Stimulated activated naive CD8-positive, alpha-beta T cell treated with anti-CD3 and anti-CD28 coated beads, Interleukin-15, Interleukin-2, amounts not matched to agents 100 ng/mL and 50 ng/mL, for 24 hours (primary cell): ENCODE measurements at regions not wholly inside any gene's neighbourhood (a gene's known extent, or its start where the extent isn't known, plus 50 kb on each side); places are given as distances from the start of the nearest gene placed in this dataset.
A peak's percentile ranks its signal among the peaks of the same experiment; 100 is the strongest.
"Not testable (repeated sequence)": the region's sequence is repeated elsewhere in the genome, so short reads cannot be mapped to it uniquely, and the experiment has no call there.

Experiments
- H3K27ac Mint-ChIP-seq: one replicate; pipeline ENCODE4 v1.8.0; 2021; ENCODE audit warnings: mild to moderate bottlenecking, mixed read lengths
- H3K27me3 Mint-ChIP-seq: one replicate; pipeline ENCODE4 v1.8.0; 2021; ENCODE audit warnings: mixed read lengths
- H3K36me3 Mint-ChIP-seq: one replicate; pipeline ENCODE4 v1.8.0; 2021; ENCODE audit warnings: low read depth, mixed read lengths
- H3K4me1 Mint-ChIP-seq: one replicate; pipeline ENCODE4 v1.8.0; 2021; ENCODE audit warnings: low read depth, mixed read lengths
- H3K4me3 Mint-ChIP-seq: one replicate; pipeline ENCODE4 v1.8.0; 2021; ENCODE audit warnings: mild to moderate bottlenecking, mixed read lengths
- H3K9me3 Mint-ChIP-seq: one replicate; pipeline ENCODE4 v1.8.0; 2021; ENCODE audit warnings: mixed read lengths

DNA sequence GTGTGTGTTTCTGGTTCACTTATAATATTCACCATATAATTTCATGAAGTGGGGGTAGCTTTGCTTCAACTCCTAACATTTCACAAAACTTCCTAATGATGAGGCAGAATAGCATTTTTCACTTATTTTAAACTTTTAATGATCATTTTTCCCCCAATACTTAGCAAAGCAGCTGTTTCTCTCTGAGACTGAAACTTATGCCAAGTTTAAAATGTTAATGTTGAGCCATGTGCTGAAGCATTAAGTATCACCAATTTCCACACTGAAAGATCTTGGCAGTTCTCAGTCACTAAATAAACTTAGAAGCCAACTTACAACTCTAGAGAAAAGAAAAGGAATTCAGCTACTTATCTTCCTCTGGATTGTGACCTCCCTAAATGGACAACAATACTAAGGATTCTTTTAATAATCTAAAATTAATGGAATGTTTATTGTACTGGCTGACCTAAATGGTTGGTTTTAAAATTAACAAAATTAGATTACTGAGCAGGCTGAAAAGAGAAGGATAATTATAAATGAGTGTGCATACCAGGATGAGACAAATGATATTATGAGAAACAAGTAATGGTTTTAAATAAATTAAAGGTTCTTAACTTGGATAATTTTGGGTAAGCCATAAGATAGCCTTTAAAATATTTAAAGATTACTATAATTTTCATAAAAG, 1429.4 kb upstream of the ADGRL3 start:
- no peak overlapping the region for H3K4me3 Mint-ChIP-seq
- peaks cover 3% of the 10 kb centered on the region for H3K9me3 Mint-ChIP-seq
- H3K36me3 Mint-ChIP-seq, result no peaks in the 10 kb centered on the region
- H3K27ac Mint-ChIP-seq, result no peak overlapping the region
- H3K27me3 Mint-ChIP-seq, result no peaks in the 10 kb centered on the region
- no peaks in the 10 kb centered on the region for H3K4me1 Mint-ChIP-seq

DNA sequence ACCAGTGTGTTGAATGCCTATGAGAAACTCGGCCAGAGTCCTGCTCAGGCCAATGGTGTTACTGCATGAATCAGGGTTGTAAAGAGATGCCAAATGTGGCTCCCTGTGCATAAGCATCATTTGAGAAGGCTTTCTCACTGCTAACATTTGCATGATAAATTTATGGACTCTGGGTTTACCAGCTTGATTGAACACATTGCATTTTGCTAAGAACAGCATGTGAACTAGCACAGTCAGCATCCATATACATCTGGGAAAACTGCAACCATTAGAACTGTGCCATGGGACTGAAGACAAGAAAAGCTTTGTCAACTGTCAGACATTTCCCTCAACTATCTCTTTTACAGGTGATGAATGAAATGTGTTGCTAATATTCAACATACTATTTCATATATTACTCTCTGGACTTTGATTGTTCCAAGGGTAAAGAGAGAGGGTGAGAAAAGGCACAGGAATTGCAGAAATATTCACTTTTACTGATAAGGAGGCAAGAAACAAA, 1427.4 kb upstream of the ADGRL3 start:
- Mint-ChIP-seq H3K36me3 (no peaks in the 10 kb centered on the region), H3K27me3 (no peaks in the 10 kb centered on the region), H3K27ac (no peak overlapping the region), H3K9me3 (peaks cover 3% of the 10 kb centered on the region), H3K4me1 (no peaks in the 10 kb centered on the region), H3K4me3 (no peak overlapping the region)

DNA sequence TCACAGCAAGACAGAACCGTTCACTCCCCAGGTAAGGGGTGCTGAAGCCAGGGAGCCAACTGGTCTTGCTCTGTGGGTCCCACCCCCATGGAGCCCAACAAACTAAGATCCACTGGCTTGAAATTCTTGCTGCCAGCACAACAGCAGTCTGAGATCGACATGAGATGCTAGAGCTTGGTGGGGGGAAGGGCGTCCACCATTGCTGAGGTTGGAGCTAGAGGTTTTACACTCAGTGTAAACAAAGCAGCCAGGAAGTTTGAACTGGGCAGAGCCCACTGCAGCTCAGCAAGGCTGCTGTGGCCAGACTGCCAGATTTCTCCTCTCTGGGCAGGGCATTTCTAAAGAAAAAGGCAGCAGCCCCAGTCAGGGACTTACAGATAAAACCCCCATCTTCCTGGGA, 1419.9 kb upstream of the ADGRL3 start:
- not testable (repeated sequence) for H3K27me3 Mint-ChIP-seq, H3K4me3 Mint-ChIP-seq, H3K4me1 Mint-ChIP-seq, H3K36me3 Mint-ChIP-seq, H3K9me3 Mint-ChIP-seq, H3K27ac Mint-ChIP-seq

DNA sequence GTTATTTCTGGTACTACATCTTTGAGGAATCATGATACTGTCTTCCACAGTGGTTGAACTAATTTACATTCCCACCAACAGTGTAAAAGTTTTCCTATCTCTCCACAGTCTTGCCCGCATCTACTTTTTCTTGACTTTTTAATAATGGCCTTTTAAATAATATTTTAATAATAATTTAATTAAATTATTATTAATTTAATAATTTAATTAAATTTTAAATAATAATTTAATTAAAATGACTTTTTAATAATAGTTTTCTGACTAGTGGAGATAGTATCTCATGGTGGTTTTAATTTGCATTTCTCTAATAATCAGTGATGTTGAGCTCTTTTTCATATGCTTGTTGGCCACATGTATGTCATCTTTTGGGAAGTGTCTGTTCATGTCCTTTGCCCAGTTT, 1395.0 kb upstream of the ADGRL3 start:
- Mint-ChIP-seq H3K27ac (no peak overlapping the region), H3K4me3 (no peak overlapping the region), H3K9me3 (peaks cover 14% of the 10 kb centered on the region), H3K4me1 (no peaks in the 10 kb centered on the region), H3K36me3 (no peaks in the 10 kb centered on the region), H3K27me3 (no peaks in the 10 kb centered on the region)

DNA sequence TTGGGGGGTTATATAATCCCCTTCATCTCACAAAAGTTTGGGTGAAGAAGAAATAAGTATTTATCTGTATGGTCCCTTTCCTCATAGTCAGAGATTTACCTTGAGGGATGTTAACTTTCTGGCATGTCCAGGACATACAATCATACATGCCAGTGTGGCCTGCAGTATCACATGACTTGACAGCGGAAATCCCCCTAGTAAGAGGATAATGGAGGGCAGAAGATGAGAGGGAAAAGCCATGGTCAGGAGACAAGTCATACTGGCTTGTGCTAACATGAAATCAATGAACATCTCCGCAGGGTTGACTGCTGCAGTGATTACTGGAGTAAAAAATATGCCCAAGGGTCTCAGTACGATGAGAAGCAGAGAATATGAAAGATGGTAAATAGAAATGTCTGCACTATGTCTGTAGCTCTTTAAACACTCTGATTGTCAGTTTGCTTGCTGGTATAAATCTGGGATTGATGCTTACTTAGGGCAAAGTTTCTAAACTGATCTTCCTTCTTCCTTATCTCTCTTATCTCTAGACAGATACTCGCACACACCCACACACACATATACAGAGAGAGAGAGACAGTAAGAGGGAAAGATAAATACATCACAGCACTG, 1385.6 kb upstream of the ADGRL3 start:
- H3K4me1 Mint-ChIP-seq, result no peaks in the 10 kb centered on the region

DNA sequence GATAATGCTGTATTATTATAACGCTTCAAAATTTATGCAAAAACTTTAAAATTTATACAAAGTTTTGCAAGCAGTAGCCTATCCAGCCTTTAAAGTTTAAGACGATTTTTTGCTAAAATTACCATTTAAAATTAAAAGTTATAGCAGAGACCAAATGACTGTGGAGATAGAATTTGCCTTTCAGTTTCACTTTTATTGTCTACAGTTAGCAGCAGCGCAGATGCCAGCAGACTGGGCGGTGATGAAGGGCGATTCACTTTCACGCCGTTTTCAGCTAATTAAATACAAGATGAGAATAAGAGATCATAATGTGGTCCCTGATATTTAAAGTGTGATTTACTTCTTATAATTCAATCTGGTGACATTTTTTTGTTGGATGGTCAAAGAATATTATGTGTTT, 1381.5 kb upstream of the ADGRL3 start:
- H3K4me3 Mint-ChIP-seq, result peak overlapping the region; percentile 66
- no peaks in the 10 kb centered on the region for H3K36me3 Mint-ChIP-seq
- no peaks in the 10 kb centered on the region for H3K9me3 Mint-ChIP-seq
- no peaks in the 10 kb centered on the region for H3K4me1 Mint-ChIP-seq
- no peaks in the 10 kb centered on the region for H3K27me3 Mint-ChIP-seq
- H3K27ac Mint-ChIP-seq, result no peak overlapping the region

More for the DNA sequence above, 1385.6 kb upstream of the ADGRL3 start:
- Mint-ChIP-seq H3K27ac (no peak overlapping the region), H3K27me3 (no peaks in the 10 kb centered on the region), H3K9me3 (no peaks in the 10 kb centered on the region), H3K4me3 (no peak overlapping the region), H3K36me3 (no peaks in the 10 kb centered on the region)

DNA sequence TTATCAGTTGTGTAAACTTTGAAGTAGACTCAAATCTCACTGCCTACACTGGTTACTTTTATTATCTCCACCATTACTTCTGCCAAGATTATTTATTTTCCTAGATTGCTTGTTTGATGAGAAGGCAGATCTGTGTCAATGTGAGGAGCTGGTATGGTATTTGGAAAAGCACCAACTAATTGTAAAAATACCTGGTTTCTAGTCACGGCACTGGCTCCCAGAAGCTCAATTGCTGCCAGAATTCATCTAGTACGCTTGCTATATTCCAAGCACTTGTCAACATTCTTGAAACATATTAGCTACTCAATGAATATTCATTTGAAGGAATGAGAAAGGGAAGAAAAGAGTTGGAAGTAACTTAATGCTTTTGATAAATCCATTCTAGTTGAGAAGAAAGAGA, 1376.8 kb upstream of the ADGRL3 start:
- peaks cover 2% of the 10 kb centered on the region for H3K4me1 Mint-ChIP-seq
- no peak overlapping the region for H3K4me3 Mint-ChIP-seq
- peaks cover 5% of the 10 kb centered on the region for H3K9me3 Mint-ChIP-seq
- H3K36me3 Mint-ChIP-seq, result no peaks in the 10 kb centered on the region
- no peaks in the 10 kb centered on the region for H3K27me3 Mint-ChIP-seq
- no peak overlapping the region for H3K27ac Mint-ChIP-seq

DNA sequence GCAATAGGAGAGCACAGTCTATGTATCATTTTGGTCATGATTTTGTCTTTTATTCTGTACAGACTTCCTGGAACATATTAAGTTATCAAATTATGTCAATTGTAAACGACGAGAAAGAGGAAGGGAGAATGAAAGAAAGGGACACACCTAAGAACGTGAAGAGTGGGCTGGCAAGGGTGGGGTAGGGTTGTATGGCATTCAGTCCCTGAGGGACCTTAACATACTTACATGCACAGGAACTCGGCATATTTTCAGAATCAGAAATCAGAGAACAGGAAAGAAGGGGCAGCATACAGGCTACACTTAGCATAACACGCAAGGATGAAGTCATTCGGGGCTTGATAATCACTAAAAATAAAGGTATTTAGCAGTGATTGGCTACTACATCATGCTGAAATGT, 1375.0 kb upstream of the ADGRL3 start:
- no peaks in the 10 kb centered on the region for H3K36me3 Mint-ChIP-seq
- H3K27me3 Mint-ChIP-seq, result no peaks in the 10 kb centered on the region
- no peak overlapping the region for H3K27ac Mint-ChIP-seq
- peaks cover 5% of the 10 kb centered on the region for H3K9me3 Mint-ChIP-seq
- H3K4me3 Mint-ChIP-seq, result no peak overlapping the region
- H3K4me1 Mint-ChIP-seq, result peaks cover 2% of the 10 kb centered on the region

DNA sequence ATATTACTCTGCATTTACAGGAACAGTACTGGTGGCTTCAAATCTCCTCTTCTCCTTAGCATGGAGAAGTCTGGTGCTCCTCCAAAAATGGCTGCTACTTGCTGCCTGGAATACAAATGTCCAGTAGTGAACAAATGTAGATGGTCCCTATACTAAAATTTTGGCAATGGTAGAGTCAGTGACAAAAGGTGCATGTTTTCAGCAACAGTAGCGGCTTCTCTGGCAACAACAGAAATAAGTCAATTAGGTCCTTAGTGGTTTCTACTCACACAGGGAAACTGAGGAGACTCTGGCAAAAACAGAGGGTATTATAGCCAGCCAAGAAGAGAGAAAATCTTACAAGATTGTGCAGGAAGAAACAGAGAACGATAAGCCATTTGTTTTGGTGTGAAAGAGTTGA, 1368.4 kb upstream of the ADGRL3 start:
- H3K27ac Mint-ChIP-seq, result no peak overlapping the region
- no peaks in the 10 kb centered on the region for H3K27me3 Mint-ChIP-seq
- H3K4me1 Mint-ChIP-seq, result no peaks in the 10 kb centered on the region
- no peak overlapping the region for H3K4me3 Mint-ChIP-seq
- no peaks in the 10 kb centered on the region for H3K36me3 Mint-ChIP-seq
- H3K9me3 Mint-ChIP-seq, result peaks cover 5% of the 10 kb centered on the region

DNA sequence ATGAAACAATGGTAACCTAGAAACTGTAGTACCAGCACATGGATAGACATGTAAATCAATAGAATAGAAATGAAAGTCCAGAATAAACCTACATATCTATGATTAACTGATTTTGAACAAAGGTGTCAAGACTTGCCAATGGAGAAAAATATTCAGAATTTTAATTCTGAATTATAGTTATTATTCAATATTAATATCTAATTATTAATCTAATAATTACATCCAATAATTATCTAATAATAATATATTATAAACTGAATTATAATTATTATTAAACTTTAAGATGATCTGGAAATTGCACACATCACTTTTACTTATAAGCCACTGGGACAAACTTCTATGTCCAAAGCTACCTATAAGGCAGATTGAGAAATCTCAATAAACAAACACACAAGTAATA, 1365.2 kb upstream of the ADGRL3 start:
- Mint-ChIP-seq H3K27me3 (no peaks in the 10 kb centered on the region), H3K36me3 (no peaks in the 10 kb centered on the region), H3K4me1 (no peaks in the 10 kb centered on the region), H3K9me3 (peaks cover 5% of the 10 kb centered on the region), H3K27ac (no peak overlapping the region), H3K4me3 (no peak overlapping the region)

DNA sequence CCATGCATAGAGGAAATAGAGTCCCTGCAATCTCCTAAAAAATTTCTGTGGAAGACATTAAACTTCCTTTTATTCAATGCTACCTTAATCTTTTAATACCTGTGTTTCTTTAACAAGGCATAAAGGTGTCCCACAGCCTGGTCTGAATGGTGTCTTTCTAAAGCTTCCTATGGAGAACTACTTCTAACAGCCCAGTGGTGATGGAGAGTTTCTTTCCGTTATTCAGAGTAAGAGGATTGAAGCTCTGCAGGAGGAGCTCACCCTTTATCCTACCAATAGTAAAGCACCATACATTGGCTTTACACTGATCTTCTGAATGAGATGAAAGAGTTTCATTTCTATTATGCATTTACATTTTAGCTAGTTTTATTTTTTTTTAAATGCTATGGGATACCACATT, 1362.4 kb upstream of the ADGRL3 start:
- H3K27me3 Mint-ChIP-seq, result no peaks in the 10 kb centered on the region
- H3K27ac Mint-ChIP-seq, result no peak overlapping the region
- no peak overlapping the region for H3K4me3 Mint-ChIP-seq
- no peaks in the 10 kb centered on the region for H3K36me3 Mint-ChIP-seq
- no peaks in the 10 kb centered on the region for H3K4me1 Mint-ChIP-seq
- H3K9me3 Mint-ChIP-seq, result peaks cover 6% of the 10 kb centered on the region

DNA sequence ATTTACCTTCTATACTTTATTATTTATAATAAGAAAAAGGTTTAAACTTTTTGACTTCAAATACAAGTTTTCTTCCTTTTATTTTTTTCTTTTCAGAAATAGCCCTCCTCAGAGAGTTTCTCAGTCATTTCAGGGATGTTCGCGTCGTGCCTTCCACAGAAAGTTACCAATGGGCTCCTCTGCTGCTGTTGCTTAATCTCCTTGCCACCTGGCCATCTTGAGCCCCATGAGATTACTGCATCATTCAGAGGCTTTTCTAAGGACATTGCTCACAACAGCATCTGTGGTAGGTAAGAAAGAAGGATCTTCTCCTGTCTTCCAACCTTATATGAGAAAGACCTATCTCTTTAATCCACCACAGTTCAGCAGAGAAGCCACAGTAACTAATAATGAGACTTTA, 1361.9 kb upstream of the ADGRL3 start:
- H3K9me3 Mint-ChIP-seq, result peaks cover 10% of the 10 kb centered on the region
- H3K4me3 Mint-ChIP-seq, result no peak overlapping the region
- no peak overlapping the region for H3K27ac Mint-ChIP-seq
- H3K36me3 Mint-ChIP-seq, result no peaks in the 10 kb centered on the region
- no peaks in the 10 kb centered on the region for H3K27me3 Mint-ChIP-seq
- no peaks in the 10 kb centered on the region for H3K4me1 Mint-ChIP-seq

DNA sequence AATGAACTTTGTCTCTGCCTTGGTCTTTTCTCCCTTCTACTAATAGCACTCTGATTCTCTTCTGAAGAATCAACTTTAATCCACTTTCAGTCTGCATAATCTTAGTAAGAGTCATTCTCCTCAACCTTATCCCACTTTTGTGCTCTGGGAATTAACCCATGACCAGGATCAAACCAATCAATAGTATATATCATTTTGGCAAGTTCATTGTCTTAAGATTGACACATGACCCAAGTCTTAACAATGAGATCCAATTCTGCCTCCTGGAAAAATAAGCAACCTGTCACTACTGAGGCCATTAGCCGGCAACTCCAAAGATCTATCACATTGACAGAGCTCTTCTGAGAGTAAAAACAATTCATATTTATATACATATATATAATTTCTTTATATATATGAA, 1358.4 kb upstream of the ADGRL3 start:
- Mint-ChIP-seq H3K4me1 (no peaks in the 10 kb centered on the region), H3K9me3 (peaks cover 12% of the 10 kb centered on the region), H3K36me3 (no peaks in the 10 kb centered on the region), H3K27me3 (no peaks in the 10 kb centered on the region), H3K4me3 (no peak overlapping the region), H3K27ac (no peak overlapping the region)

DNA sequence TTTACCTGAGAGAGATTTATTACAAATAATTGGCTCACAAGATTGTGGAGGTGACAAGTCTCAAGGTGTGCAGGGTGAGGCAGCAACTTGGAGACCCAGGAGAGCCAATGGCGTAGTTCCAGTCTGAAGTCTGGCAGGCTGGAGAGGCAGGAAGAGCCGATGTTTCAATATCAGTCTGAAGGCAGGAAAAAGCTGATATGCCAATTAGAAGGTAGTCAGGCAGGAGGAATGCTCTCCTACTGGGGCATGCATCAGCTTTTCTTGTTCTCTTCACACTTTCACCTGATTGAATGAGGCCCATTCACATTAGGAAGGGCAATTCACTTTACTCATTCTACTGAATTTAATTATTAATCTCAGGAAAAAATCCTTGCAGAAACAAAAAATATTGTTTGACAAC, 1351.7 kb upstream of the ADGRL3 start:
- Mint-ChIP-seq H3K27me3 (no peaks in the 10 kb centered on the region), H3K27ac (no peak overlapping the region), H3K36me3 (no peaks in the 10 kb centered on the region), H3K9me3 (no peaks in the 10 kb centered on the region), H3K4me1 (no peaks in the 10 kb centered on the region), H3K4me3 (no peak overlapping the region)

DNA sequence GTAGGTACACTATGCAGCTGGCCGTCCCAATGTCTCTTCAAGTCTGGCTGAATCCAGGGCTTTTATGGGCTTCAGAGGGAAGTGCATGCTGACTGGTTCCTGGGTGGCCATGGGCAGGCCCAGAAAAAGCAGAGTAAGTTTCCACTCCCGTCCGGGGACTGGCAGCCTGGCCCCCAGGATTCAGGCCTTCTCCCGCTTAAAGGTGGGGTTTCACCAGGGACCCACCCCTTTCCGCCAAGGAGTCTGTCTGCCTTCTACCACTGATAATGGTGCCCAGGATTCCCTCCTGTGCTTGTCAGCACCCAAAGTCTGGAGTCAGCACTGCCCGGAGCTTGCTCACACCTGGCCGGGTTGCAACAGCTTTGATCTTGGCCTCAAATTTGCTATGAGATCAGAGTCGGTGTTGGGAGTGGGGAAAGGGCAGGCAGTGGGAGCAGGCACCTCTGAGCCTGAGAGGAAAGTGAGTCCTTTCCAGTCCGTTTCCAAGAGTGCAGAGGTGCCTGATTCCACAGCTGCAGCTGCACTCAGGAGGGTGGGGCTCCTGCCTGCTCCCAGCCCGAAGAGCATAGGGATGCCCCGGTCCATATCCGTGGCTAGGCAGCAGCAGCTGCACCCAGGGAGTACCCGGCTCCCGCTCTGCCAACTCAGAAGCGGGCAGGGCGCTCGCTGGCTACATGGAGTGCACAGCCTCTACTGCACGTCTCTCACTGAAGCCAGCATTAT, 1344.3 kb upstream of the ADGRL3 start:
- H3K4me1 Mint-ChIP-seq, result no peaks in the 10 kb centered on the region
- H3K27ac Mint-ChIP-seq, result no peak overlapping the region
- no peak overlapping the region for H3K4me3 Mint-ChIP-seq
- no peaks in the 10 kb centered on the region for H3K27me3 Mint-ChIP-seq
- H3K36me3 Mint-ChIP-seq, result no peaks in the 10 kb centered on the region
- H3K9me3 Mint-ChIP-seq, result no peaks in the 10 kb centered on the region
